HL-60 (cell line): ENCODE measurements at regions not wholly inside any gene's neighbourhood (a gene's known extent, or its start where the extent isn't known, plus 50 kb on each side); places are given as distances from the start of the nearest gene placed in this dataset.

Source experiments
- GABPA ChIP-seq: IDR thresholded peaks from 2 replicates; pipeline ENCODE4 v1.6.1; 2012; ENCODE audit warnings: low read depth
- POLR2AphosphoS5 ChIP-seq: IDR thresholded peaks from 2 replicates; pipeline ENCODE4 v1.6.1; 2012; ENCODE audit warnings: low read depth
- REST ChIP-seq: IDR thresholded peaks from 2 replicates; pipeline ENCODE4 v1.6.1; 2012; ENCODE audit warnings: low read depth; ENCODE audit not compliant: insufficient replicate concordance
- SPI1 ChIP-seq: IDR thresholded peaks from 2 replicates; pipeline ENCODE4 v1.6.1; 2012; ENCODE audit warnings: low read depth, mild to moderate bottlenecking, borderline replicate concordance
- TF ChIP-seq, protein P1 (sequence below): IDR thresholded peaks from one replicate; pipeline ENCODE4 v1.5.1; 2011; ENCODE audit warnings: low read length, control low read depth, inconsistent platforms; ENCODE audit not compliant: insufficient read depth

DNA sequence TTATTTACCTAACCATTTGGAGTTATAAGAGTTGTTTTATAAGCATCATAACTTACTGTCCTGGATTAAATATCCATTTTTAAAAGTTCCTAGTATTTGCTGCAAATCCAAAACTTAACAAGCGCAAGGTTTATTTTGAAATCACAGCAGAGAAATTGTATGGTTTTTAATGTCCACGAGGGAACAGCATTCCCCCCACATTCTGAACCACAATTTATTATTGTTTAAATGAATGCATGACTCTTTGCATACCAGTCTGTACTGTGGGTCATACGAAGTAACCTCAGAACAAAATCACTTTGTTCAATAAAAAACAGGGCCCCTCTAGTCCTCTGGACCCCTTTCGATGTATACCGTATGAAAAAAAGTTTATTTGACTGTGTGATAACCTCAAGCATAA is 75.9 kb downstream of the DACT1 start:
- no peak for TF ChIP-seq REST
- TF ChIP-seq, protein P1, sequence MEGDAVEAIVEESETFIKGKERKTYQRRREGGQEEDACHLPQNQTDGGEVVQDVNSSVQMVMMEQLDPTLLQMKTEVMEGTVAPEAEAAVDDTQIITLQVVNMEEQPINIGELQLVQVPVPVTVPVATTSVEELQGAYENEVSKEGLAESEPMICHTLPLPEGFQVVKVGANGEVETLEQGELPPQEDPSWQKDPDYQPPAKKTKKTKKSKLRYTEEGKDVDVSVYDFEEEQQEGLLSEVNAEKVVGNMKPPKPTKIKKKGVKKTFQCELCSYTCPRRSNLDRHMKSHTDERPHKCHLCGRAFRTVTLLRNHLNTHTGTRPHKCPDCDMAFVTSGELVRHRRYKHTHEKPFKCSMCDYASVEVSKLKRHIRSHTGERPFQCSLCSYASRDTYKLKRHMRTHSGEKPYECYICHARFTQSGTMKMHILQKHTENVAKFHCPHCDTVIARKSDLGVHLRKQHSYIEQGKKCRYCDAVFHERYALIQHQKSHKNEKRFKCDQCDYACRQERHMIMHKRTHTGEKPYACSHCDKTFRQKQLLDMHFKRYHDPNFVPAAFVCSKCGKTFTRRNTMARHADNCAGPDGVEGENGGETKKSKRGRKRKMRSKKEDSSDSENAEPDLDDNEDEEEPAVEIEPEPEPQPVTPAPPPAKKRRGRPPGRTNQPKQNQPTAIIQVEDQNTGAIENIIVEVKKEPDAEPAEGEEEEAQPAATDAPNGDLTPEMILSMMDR: no peak
- TF ChIP-seq POLR2AphosphoS5: no peak
- no peak for TF ChIP-seq GABPA
- no peak for TF ChIP-seq SPI1
